ENCODE measurements at regions not wholly inside any gene's neighbourhood (a gene's known extent, or its start where the extent isn't known, plus 50 kb on each side); places are given as distances from the start of the nearest gene placed in this dataset.

GRCh38 chr10:33732161-33732680, 397.8 kb upstream of the NRP1 start:
- TF ChIP-seq CTCF (conservative IDR thresholded peaks at IDR 0.05 in 1 of 2, IDR thresholded peaks at IDR 0.05 in 1 of 2; ENCODE audit: low read depth in 1 of 2, low read length in 2 of 2) (no peak), EZH2 (IDR thresholded peaks at IDR 0.05; ENCODE audit: low read length, missing control alignments) (no peak)
